ENCODE measurements at regions not wholly inside any gene's neighbourhood (a gene's known extent, or its start where the extent isn't known, plus 50 kb on each side); places are given as distances from the start of the nearest gene placed in this dataset.

GRCh38 chr2:2846332-2847208 is 515.5 kb upstream of the MYT1L start:
- intact Hi-C loops (cut with micrococcal nuclease), result loop anchor here (10.0 kb wide), 1 partner anchor 458 kb away; no protein-coding TSS in a partner anchor
- no peak for DNase-seq
- no peaks in the 10 kb centered on the region for H3K27me3 Mint-ChIP-seq
- H3K4me3 Mint-ChIP-seq, result no peak overlapping the region
- no peaks in the 10 kb centered on the region for H3K4me1 Mint-ChIP-seq
- H3K9me3 Mint-ChIP-seq, result no peaks in the 10 kb centered on the region
- no peak overlapping the region for H3K27ac Mint-ChIP-seq
- no peaks in the 10 kb centered on the region for H3K36me3 Mint-ChIP-seq (ENCODE audit: low read depth)

GRCh38 chr2:2845806-2846315 is 514.8 kb upstream of the MYT1L start:
- no peak overlapping the region for H3K4me3 Mint-ChIP-seq
- intact Hi-C loops (cut with micrococcal nuclease), result loop anchor here (10.0 kb wide), 1 partner anchor 459 kb away; no protein-coding TSS in a partner anchor

GRCh38 chr2:2845267-2845666 is 514.2 kb upstream of the MYT1L start:
- Mint-ChIP-seq H3K9me3 (no peaks in the 10 kb centered on the region), H3K4me3 (no peak overlapping the region), H3K36me3 (ENCODE audit: low read depth) (no peaks in the 10 kb centered on the region), H3K27me3 (no peaks in the 10 kb centered on the region), H3K27ac (no peak overlapping the region), H3K4me1 (no peaks in the 10 kb centered on the region)
- DNase-seq, result no peak
- intact Hi-C loops (cut with micrococcal nuclease), result loop anchor here (10.0 kb wide), 1 partner anchor 460 kb away; no protein-coding TSS in a partner anchor

More at GRCh38 chr2:2845806-2846315, 514.8 kb upstream of the MYT1L start:
- Mint-ChIP-seq H3K36me3 (ENCODE audit: low read depth) (no peaks in the 10 kb centered on the region), H3K27me3 (no peaks in the 10 kb centered on the region), H3K9me3 (no peaks in the 10 kb centered on the region), H3K27ac (no peak overlapping the region), H3K4me1 (no peaks in the 10 kb centered on the region)
- DNase-seq, result no peak

GRCh38 chr2:2843969-2844548 is 513.0 kb upstream of the MYT1L start:
- Mint-ChIP-seq H3K27me3 (no peaks in the 10 kb centered on the region), H3K36me3 (ENCODE audit: low read depth) (no peaks in the 10 kb centered on the region), H3K4me3 (no peak overlapping the region), H3K27ac (no peak overlapping the region), H3K9me3 (no peaks in the 10 kb centered on the region), H3K4me1 (no peaks in the 10 kb centered on the region)
- intact Hi-C loops (cut with micrococcal nuclease), result loop anchor here (10.0 kb wide), 1 partner anchor 461 kb away; no protein-coding TSS in a partner anchor
- DNase-seq, result no peak

- H3K4me3 Mint-ChIP-seq, result no peak overlapping the region
- H3K27ac Mint-ChIP-seq, result no peak overlapping the region
- no peaks in the 10 kb centered on the region for H3K27me3 Mint-ChIP-seq
- no peak for DNase-seq
- intact Hi-C loops (cut with micrococcal nuclease), result loop anchor here (10.0 kb wide), 1 partner anchor 462 kb away; no protein-coding TSS in a partner anchor
- H3K36me3 Mint-ChIP-seq (ENCODE audit: low read depth), result no peaks in the 10 kb centered on the region
- H3K4me1 Mint-ChIP-seq, result no peaks in the 10 kb centered on the region
- H3K9me3 Mint-ChIP-seq, result no peaks in the 10 kb centered on the region
Observed at GRCh38 chr2:2842466-2842865, 511.4 kb upstream of the MYT1L start.

GRCh38 chr2:2840681-2841300 is 509.7 kb upstream of the MYT1L start:
- Mint-ChIP-seq H3K9me3 (no peaks in the 10 kb centered on the region), H3K4me1 (no peaks in the 10 kb centered on the region), H3K4me3 (no peak overlapping the region), H3K27me3 (no peaks in the 10 kb centered on the region), H3K27ac (no peak overlapping the region), H3K36me3 (ENCODE audit: low read depth) (no peaks in the 10 kb centered on the region)
- intact Hi-C loops (cut with micrococcal nuclease), result loop anchor here (10.0 kb wide), 1 partner anchor 464 kb away; no protein-coding TSS in a partner anchor
- DNase-seq, result no peak

- Mint-ChIP-seq H3K4me1 (no peaks in the 10 kb centered on the region), H3K4me3 (no peak overlapping the region), H3K9me3 (no peaks in the 10 kb centered on the region), H3K27me3 (no peaks in the 10 kb centered on the region), H3K27ac (no peak overlapping the region), H3K36me3 (ENCODE audit: low read depth) (no peaks in the 10 kb centered on the region)
- no peak for DNase-seq
- intact Hi-C loops (cut with micrococcal nuclease), result loop anchor here (10.0 kb wide), 1 partner anchor 465 kb away; no protein-coding TSS in a partner anchor
Observed at GRCh38 chr2:2839782-2840531, 508.9 kb upstream of the MYT1L start.

- no peak for DNase-seq
- H3K36me3 Mint-ChIP-seq (ENCODE audit: low read depth), result no peaks in the 10 kb centered on the region
- H3K27ac Mint-ChIP-seq, result no peak overlapping the region
- no peaks in the 10 kb centered on the region for H3K27me3 Mint-ChIP-seq
- H3K4me3 Mint-ChIP-seq, result no peak overlapping the region
- intact Hi-C loops (cut with micrococcal nuclease), result no loop called here
- no peaks in the 10 kb centered on the region for H3K9me3 Mint-ChIP-seq
- no peaks in the 10 kb centered on the region for H3K4me1 Mint-ChIP-seq
Observed at GRCh38 chr2:2839393-2839781, 508.3 kb upstream of the MYT1L start.

GRCh38 chr2:2838548-2838845 is 507.4 kb upstream of the MYT1L start:
- Mint-ChIP-seq H3K9me3 (no peaks in the 10 kb centered on the region), H3K27ac (no peak overlapping the region), H3K4me1 (no peaks in the 10 kb centered on the region), H3K36me3 (ENCODE audit: low read depth) (no peaks in the 10 kb centered on the region), H3K4me3 (no peak overlapping the region), H3K27me3 (no peaks in the 10 kb centered on the region)
- intact Hi-C loops (cut with micrococcal nuclease), result no loop called here
- no peak for DNase-seq

- DNase-seq, result no peak
- Mint-ChIP-seq H3K9me3 (no peaks in the 10 kb centered on the region), H3K27me3 (no peaks in the 10 kb centered on the region), H3K36me3 (ENCODE audit: low read depth) (no peaks in the 10 kb centered on the region), H3K27ac (no peak overlapping the region), H3K4me1 (no peaks in the 10 kb centered on the region), H3K4me3 (no peak overlapping the region)
- intact Hi-C loops (cut with micrococcal nuclease), result no loop called here
Observed at GRCh38 chr2:2837746-2838547, 506.9 kb upstream of the MYT1L start.

- Mint-ChIP-seq H3K4me1 (no peaks in the 10 kb centered on the region), H3K9me3 (no peaks in the 10 kb centered on the region), H3K4me3 (no peak overlapping the region), H3K27me3 (no peaks in the 10 kb centered on the region), H3K27ac (no peak overlapping the region), H3K36me3 (ENCODE audit: low read depth) (no peaks in the 10 kb centered on the region)
- intact Hi-C loops (cut with micrococcal nuclease), result no loop called here
- DNase-seq, result no peak
Observed at GRCh38 chr2:2836343-2837070, 505.4 kb upstream of the MYT1L start.

GRCh38 chr2:2834516-2835254 is 503.6 kb upstream of the MYT1L start:
- DNase-seq, result no peak
- no peaks in the 10 kb centered on the region for H3K36me3 Mint-ChIP-seq (ENCODE audit: low read depth)
- H3K9me3 Mint-ChIP-seq, result no peaks in the 10 kb centered on the region
- no peaks in the 10 kb centered on the region for H3K27me3 Mint-ChIP-seq
- no peaks in the 10 kb centered on the region for H3K4me1 Mint-ChIP-seq
- intact Hi-C loops (cut with micrococcal nuclease), result no loop called here
- no peak overlapping the region for H3K4me3 Mint-ChIP-seq
- no peak overlapping the region for H3K27ac Mint-ChIP-seq
